ENCODE measurements at regions not wholly inside any gene's neighbourhood (a gene's known extent, or its start where the extent isn't known, plus 50 kb on each side); places are given as distances from the start of the nearest gene placed in this dataset.

- TF ChIP-seq ZNF462 (CRISPR knock-in tag; IDR thresholded peaks at IDR 0.05), result no peak
Measured at GRCh38 chr6:112439010-112439409, 91.9 kb downstream of the RFPL4B start (continued).

- no peak overlapping the region for H3K27ac ChIP-seq (ENCODE audit: low read depth)
- Mint-ChIP-seq H3K27me3 (ENCODE audit: insufficient read depth, low read depth, poor library complexity) (no peaks in the 10 kb centered on the region), H3K4me1 (peaks cover 7% of the 10 kb centered on the region; the same call in 2 of the 3 replicates), H3K27ac (no peak overlapping the region), H3K4me3 (no peak overlapping the region), H3K9me3 (no peaks in the 10 kb centered on the region), H3K36me3 (ENCODE audit: low read depth) (no peaks in the 10 kb centered on the region)
- no peak for DNase-seq (ENCODE audit: low spot score)
- no peaks in the 10 kb centered on the region for H4K20me1 ChIP-seq (replicated peaks; ENCODE audit: insufficient read depth)
- H3K4me2 ChIP-seq, result no peak overlapping the region
- H3K27me3 ChIP-seq (ENCODE audit: insufficient read depth), result no peaks in the 10 kb centered on the region
- no peaks in the 10 kb centered on the region for H3K4me1 ChIP-seq (ENCODE audit: insufficient read depth)
- ATAC-seq, result no peak
- H3K9me2 ChIP-seq (ENCODE audit: insufficient read depth), result no peaks in the 10 kb centered on the region
- no peak overlapping the region for H2AFZ ChIP-seq
- no peak overlapping the region for H3K4me3 ChIP-seq
- H3F3A ChIP-seq (replicated peaks; ENCODE audit: low read depth), result no peaks in the 10 kb centered on the region
- no peaks in the 10 kb centered on the region for H3K36me3 ChIP-seq (ENCODE audit: insufficient read depth)
- H3K79me2 ChIP-seq (replicated peaks; ENCODE audit: insufficient read depth), result no peaks in the 10 kb centered on the region
- TF ChIP-seq CTCF (conservative IDR thresholded peaks at IDR 0.05; ENCODE audit: low read depth in 2 of 2) (no peak), STAT1 (IDR thresholded peaks at IDR 0.05; ENCODE audit: unreplicated experiment) (no peak), CREB1 (CRISPR knock-in tag; IDR thresholded peaks at IDR 0.05; ENCODE audit: low read depth) (no peak), ETS1 (IDR thresholded peaks at IDR 0.05) (no peak), JUNB (IDR thresholded peaks at IDR 0.05; ENCODE audit: unreplicated experiment) (no peak), NANOG (IDR thresholded peaks at IDR 0.05; ENCODE audit: borderline replicate concordance) (no peak), REST (IDR thresholded peaks at IDR 0.05; ENCODE audit: unreplicated experiment) (no peak), EZH2 (IDR thresholded peaks at IDR 0.05; ENCODE audit: low read depth, unreplicated experiment) (no peak), ZNF114 (CRISPR knock-in tag; IDR thresholded peaks at IDR 0.05) (no peak), EZH2phosphoT487 (IDR thresholded peaks at IDR 0.05; ENCODE audit: unreplicated experiment) (no peak), ZNF331 (CRISPR knock-in tag; IDR thresholded peaks at IDR 0.05; ENCODE audit: low read depth) (no peak)
Measured at GRCh38 chr6:112439432-112439831, 92.3 kb downstream of the RFPL4B start.
